Gastroesophageal sphincter (tissue), 4 donors: ENCODE measurements at regions not wholly inside any gene's neighbourhood (a gene's known extent, or its start where the extent isn't known, plus 50 kb on each side); places are given as distances from the start of the nearest gene placed in this dataset.

Source experiments
- ATAC-seq: fragments of 150-250 bp; one replicate; pipeline ENCODE4 v1.9.1; 2016; ENCODE audit warnings: mild to moderate bottlenecking, moderate library complexity
- H3K27ac ChIP-seq, 4 donors: fragments of 200-600 bp; sonication (generic) in 3 of 4; 1 replicate in 3 of 4; 2 replicates in 1 of 4; pipeline ENCODE4 v1.5.1; 2016 to 2019
- H3K27me3 ChIP-seq: fragments of 200-600 bp; sonication (generic); one replicate; pipeline ENCODE4 v1.5.1; 2019
- H3K36me3 ChIP-seq, 2 donors: fragments of 200-600 bp; sonication (generic); one replicate each; pipeline ENCODE4 v1.5.1; 2019; ENCODE audit warnings: control low read depth in 1 of 2
- H3K4me1 ChIP-seq, 3 donors: fragments of 200-600 bp; sonication (generic); 1 replicate in 2 of 3; 2 replicates in 1 of 3; pipeline ENCODE4 v1.5.1; 2016 to 2019; ENCODE audit warnings: control low read depth in 2 of 3
- H3K4me3 ChIP-seq, 2 donors: fragments of 200-600 bp; sonication (generic); one replicate each; pipeline ENCODE4 v1.5.1; 2019; ENCODE audit warnings: mild to moderate bottlenecking in 1 of 2, moderate library complexity in 1 of 2
- H3K9me3 ChIP-seq, 3 donors: fragments of 200-600 bp; sonication (generic); one replicate each; pipeline ENCODE4 v1.5.1; 2017 to 2019; ENCODE audit warnings: control low read depth in 2 of 3
- CTCF ChIP-seq, 4 experiments: fragments of 200-600 bp in 2 of 4; fragments of 450-650 bp in 2 of 4; sonication (generic) in 1 of 4; IDR thresholded peaks; one replicate each; pipeline ENCODE4 v1.5.1; 2017 to 2019; ENCODE audit warnings: antibody characterized with exemption in 4 of 4, mild to moderate bottlenecking in 2 of 4, moderate library complexity in 2 of 4
- EP300 ChIP-seq: sonication (generic); formaldehyde crosslinking; IDR thresholded peaks from one replicate; pipeline ENCODE4 v1.6.1; 2017; ENCODE audit warnings: antibody characterized with exemption, mild to moderate bottlenecking
- POLR2A ChIP-seq, 2 donors: fragments of 450-650 bp; IDR thresholded peaks; one replicate each; pipeline ENCODE4 v1.6.1; 2017; ENCODE audit warnings: antibody characterized with exemption in 2 of 2, mild to moderate bottlenecking in 2 of 2, moderate library complexity in 1 of 2
- POLR2AphosphoS5 ChIP-seq: sonication (generic); formaldehyde crosslinking; IDR thresholded peaks from one replicate; pipeline ENCODE4 v1.6.1; 2017; ENCODE audit warnings: antibody characterized with exemption
- WGBS, 2 donors: methylation state at CpG; one replicate each; pipeline ENCODE4 v1.1.5; 2018; ENCODE audit warnings: low coverage in 1 of 2; 5-methylcytosine and 5-hydroxymethylcytosine counted together

GRCh38 chr12:87846045-87846444 lies 183.2 kb downstream of the C12orf50 start:
- Histone ChIP-seq H3K9me3 (no peaks in the 10 kb centered on the region), H3K27me3 (no peaks in the 10 kb centered on the region), H3K4me3 (no peak overlapping the region), H3K27ac (no peak overlapping the region), H3K4me1 (no peaks in the 10 kb centered on the region), H3K36me3 (no peaks in the 10 kb centered on the region)
- no peak for ATAC-seq
- TF ChIP-seq CTCF (IDR thresholded peaks at IDR 0.05) (no peak), POLR2A (IDR thresholded peaks at IDR 0.05) (no peak), EP300 (no peak), POLR2AphosphoS5 (no peak)
- WGBS, 2 donors = 27 to 38% methylated on average over 2 of the region's 2 CpGs

GRCh38 chr12:87841935-87842334 lies 187.3 kb downstream of the C12orf50 start:
- Histone ChIP-seq H3K36me3 (no peaks in the 10 kb centered on the region), H3K27ac (no peak overlapping the region)

GRCh38 chr12:87836190-87836589 lies 193.0 kb downstream of the C12orf50 start:
- ATAC-seq = no peak
- H3K9me3 ChIP-seq = no peaks in the 10 kb centered on the region
- no peaks in the 10 kb centered on the region for H3K27me3 ChIP-seq
- TF ChIP-seq POLR2A (IDR thresholded peaks at IDR 0.05) (no peak), EP300 (no peak), CTCF (IDR thresholded peaks at IDR 0.05) (no peak), POLR2AphosphoS5 (no peak)
- no peaks in the 10 kb centered on the region for H3K4me1 ChIP-seq
- no peak overlapping the region for H3K4me3 ChIP-seq
- no peak overlapping the region for H3K27ac ChIP-seq
- H3K36me3 ChIP-seq = no peaks in the 10 kb centered on the region

More at GRCh38 chr12:87841935-87842334, 187.3 kb downstream of the C12orf50 start:
- ATAC-seq = no peak
- TF ChIP-seq POLR2A (IDR thresholded peaks at IDR 0.05) = no peak
- no peak for TF ChIP-seq CTCF (IDR thresholded peaks at IDR 0.05)
- TF ChIP-seq POLR2AphosphoS5 = no peak
- TF ChIP-seq EP300 = no peak
- Histone ChIP-seq H3K4me1 (no peaks in the 10 kb centered on the region), H3K27me3 (no peaks in the 10 kb centered on the region), H3K9me3 (no peaks in the 10 kb centered on the region), H3K4me3 (no peak overlapping the region)

GRCh38 chr12:87828382-87828973 lies 200.7 kb downstream of the C12orf50 start:
- no peak overlapping the region for H3K27ac ChIP-seq
- H3K9me3 ChIP-seq = no peaks in the 10 kb centered on the region
- WGBS, 2 donors = 75 to 80% methylated on average over 6 of the region's 6 CpGs
- TF ChIP-seq POLR2A (IDR thresholded peaks at IDR 0.05) = no peak
- H3K27me3 ChIP-seq = no peaks in the 10 kb centered on the region
- H3K4me3 ChIP-seq = no peak overlapping the region
- ATAC-seq = no peak
- H3K36me3 ChIP-seq = no peaks in the 10 kb centered on the region
- no peaks in the 10 kb centered on the region for H3K4me1 ChIP-seq

- ATAC-seq = no peak
- WGBS, 2 donors = 0 to 49% methylated on average over 1 to 2 of the region's 2 CpGs
Measured at GRCh38 chr12:87827638-87828264, 201.4 kb downstream of the C12orf50 start.

More at GRCh38 chr12:87827638-87828264, 201.4 kb downstream of the C12orf50 start:
- Histone ChIP-seq H3K9me3 (no peaks in the 10 kb centered on the region), H3K4me1 (no peaks in the 10 kb centered on the region), H3K36me3 (no peaks in the 10 kb centered on the region), H3K27me3 (no peaks in the 10 kb centered on the region), H3K27ac (no peak overlapping the region), H3K4me3 (no peak overlapping the region)
- TF ChIP-seq POLR2A (IDR thresholded peaks at IDR 0.05) = no peak
- TF ChIP-seq EP300 = no peak
- TF ChIP-seq POLR2AphosphoS5 = no peak
- TF ChIP-seq CTCF (IDR thresholded peaks at IDR 0.05) = no peak
